ENCODE measurements at regions not wholly inside any gene's neighbourhood (a gene's known extent, or its start where the extent isn't known, plus 50 kb on each side); places are given as distances from the start of the nearest gene placed in this dataset.

GRCh38 chr9:135297456-135298075 lies 182.0 kb upstream of the PPP1R26 start:
- Histone ChIP-seq H3K4me2 (ENCODE audit: control insufficient read depth, extremely low read depth, insufficient read depth, low read depth, low read length) (no peak overlapping the region), H3K27me3 (ENCODE audit: control insufficient read depth, extremely low read depth, insufficient read depth, low read length) (peaks cover 24% of the 10 kb centered on the region), H4K20me1 (ENCODE audit: control insufficient read depth, extremely low read depth, insufficient read depth, low read length) (no peaks in the 10 kb centered on the region), H3K79me2 (ENCODE audit: control insufficient read depth, insufficient read depth, low read length) (no peaks in the 10 kb centered on the region), H2AFZ (ENCODE audit: control insufficient read depth, low read length) (no peak overlapping the region), H3K4me3 (ENCODE audit: control insufficient read depth in 2 of 3, extremely low read depth in 1 of 3, insufficient read depth in 2 of 3, low read depth in 1 of 3, low read length in 3 of 3) (no peak overlapping the region), H3K9ac (ENCODE audit: control insufficient read depth, extremely low read depth, insufficient read depth, low read length) (no peak overlapping the region), H3K4me1 (ENCODE audit: control insufficient read depth, extremely low read depth, insufficient read depth, low read length) (no peaks in the 10 kb centered on the region), H3K9me1 (ENCODE audit: control insufficient read depth, extremely low read depth, insufficient read depth, low read length) (no peaks in the 10 kb centered on the region), H3K27ac (ENCODE audit: control insufficient read depth, insufficient read depth, low read length) (no peak overlapping the region), H3K36me3 (ENCODE audit: control insufficient read depth in 2 of 2, extremely low read depth in 1 of 2, insufficient read depth in 2 of 2, low read length in 2 of 2) (no peaks in the 10 kb centered on the region), H3K9me3 (ENCODE audit: control insufficient read depth, low read depth, low read length) (no peaks in the 10 kb centered on the region)
- dilution Hi-C loops (cut with MboI; ENCODE audit: extremely low pct_ligation_motif_present, low sequenced_read_pairs): no loop called here
- DNase-seq (ENCODE audit: low read depth, low spot score) (no peak), FAIRE-seq (no peak)
- TF ChIP-seq EZH2 (IDR thresholded peaks at IDR 0.05; ENCODE audit: low read length) (no peak), CTCF (optimal IDR thresholded peaks at IDR 0.05 in 1 of 3, IDR thresholded peaks at IDR 0.05 in 1 of 3, conservative IDR thresholded peaks at IDR 0.05 in 1 of 3; ENCODE audit: extremely low read depth in 1 of 3, insufficient read depth in 2 of 3, low read length in 3 of 3) (no peak)

- Histone ChIP-seq H2AFZ (ENCODE audit: control insufficient read depth, low read length) (no peak overlapping the region), H3K27me3 (ENCODE audit: control insufficient read depth, extremely low read depth, insufficient read depth, low read length) (peaks cover 24% of the 10 kb centered on the region), H3K9me1 (ENCODE audit: control insufficient read depth, extremely low read depth, insufficient read depth, low read length) (no peaks in the 10 kb centered on the region), H3K4me1 (ENCODE audit: control insufficient read depth, extremely low read depth, insufficient read depth, low read length) (no peaks in the 10 kb centered on the region), H4K20me1 (ENCODE audit: control insufficient read depth, extremely low read depth, insufficient read depth, low read length) (no peaks in the 10 kb centered on the region), H3K27ac (ENCODE audit: control insufficient read depth, insufficient read depth, low read length) (no peak overlapping the region), H3K79me2 (ENCODE audit: control insufficient read depth, insufficient read depth, low read length) (no peaks in the 10 kb centered on the region), H3K9me3 (ENCODE audit: control insufficient read depth, low read depth, low read length) (no peaks in the 10 kb centered on the region), H3K36me3 (ENCODE audit: control insufficient read depth in 2 of 2, extremely low read depth in 1 of 2, insufficient read depth in 2 of 2, low read length in 2 of 2) (no peaks in the 10 kb centered on the region), H3K4me2 (ENCODE audit: control insufficient read depth, extremely low read depth, insufficient read depth, low read depth, low read length) (no peak overlapping the region), H3K9ac (ENCODE audit: control insufficient read depth, extremely low read depth, insufficient read depth, low read length) (no peak overlapping the region), H3K4me3 (ENCODE audit: control insufficient read depth in 2 of 3, extremely low read depth in 1 of 3, insufficient read depth in 2 of 3, low read depth in 1 of 3, low read length in 3 of 3) (no peak overlapping the region)
- TF ChIP-seq EZH2 (IDR thresholded peaks at IDR 0.05; ENCODE audit: low read length) (no peak), CTCF (optimal IDR thresholded peaks at IDR 0.05 in 1 of 3, IDR thresholded peaks at IDR 0.05 in 1 of 3, conservative IDR thresholded peaks at IDR 0.05 in 1 of 3; ENCODE audit: extremely low read depth in 1 of 3, insufficient read depth in 2 of 3, low read length in 3 of 3) (no peak)
- no peak for FAIRE-seq
- dilution Hi-C loops (cut with MboI; ENCODE audit: extremely low pct_ligation_motif_present, low sequenced_read_pairs): no loop called here
- no peak for DNase-seq (ENCODE audit: low read depth, low spot score)
Measured at GRCh38 chr9:135299239-135299590, 180.4 kb upstream of the PPP1R26 start.

All from keratinocyte (primary cell).